ENCODE measurements at regions not wholly inside any gene's neighbourhood (a gene's known extent, or its start where the extent isn't known, plus 50 kb on each side); places are given as distances from the start of the nearest gene placed in this dataset.

GRCh38 chr18:75677696-75678455 lies 250.4 kb upstream of the SMIM21 start:
- in situ Hi-C loops (cut with HindIII; ENCODE audit: low sequenced_read_pairs) = no loop called here
- no peak for DNase-seq (ENCODE audit: low read depth, low spot score)
- no peak overlapping the region for H3K4me3 ChIP-seq (ENCODE audit: low read depth, low read length)
- no peak for TF ChIP-seq CTCF (IDR thresholded peaks at IDR 0.05; ENCODE audit: low read depth, low read length)

- no peak overlapping the region for H3K4me3 ChIP-seq (ENCODE audit: low read depth, low read length)
- TF ChIP-seq CTCF (IDR thresholded peaks at IDR 0.05; ENCODE audit: low read depth, low read length) = no peak
- DNase-seq (ENCODE audit: low read depth, low spot score) = no peak
- in situ Hi-C loops (cut with HindIII; ENCODE audit: low sequenced_read_pairs) = no loop called here
These were observed 233.4 kb upstream of the SMIM21 start for GRCh38 chr18:75660932-75661331.

- TF ChIP-seq CTCF (IDR thresholded peaks at IDR 0.05; ENCODE audit: low read depth, low read length) = no peak
- H3K4me3 ChIP-seq (ENCODE audit: low read depth, low read length) = no peak overlapping the region
- in situ Hi-C loops (cut with HindIII; ENCODE audit: low sequenced_read_pairs) = no loop called here
- no peak for DNase-seq (ENCODE audit: low read depth, low spot score)
These were observed 232.1 kb upstream of the SMIM21 start for GRCh38 chr18:75659535-75660023.

GRCh38 chr18:75658330-75658729 lies 230.8 kb upstream of the SMIM21 start:
- no peak for DNase-seq (ENCODE audit: low read depth, low spot score)
- TF ChIP-seq CTCF (IDR thresholded peaks at IDR 0.05; ENCODE audit: low read depth, low read length) = no peak
- in situ Hi-C loops (cut with HindIII; ENCODE audit: low sequenced_read_pairs) = no loop called here
- no peak overlapping the region for H3K4me3 ChIP-seq (ENCODE audit: low read depth, low read length)

GRCh38 chr18:75656563-75657247 lies 229.2 kb upstream of the SMIM21 start:
- no peak for TF ChIP-seq CTCF (IDR thresholded peaks at IDR 0.05; ENCODE audit: low read depth, low read length)
- DNase-seq (ENCODE audit: low read depth, low spot score) = no peak
- in situ Hi-C loops (cut with HindIII; ENCODE audit: low sequenced_read_pairs) = no loop called here
- no peak overlapping the region for H3K4me3 ChIP-seq (ENCODE audit: low read depth, low read length)

GRCh38 chr18:75656035-75656434 lies 228.5 kb upstream of the SMIM21 start:
- no peak overlapping the region for H3K4me3 ChIP-seq (ENCODE audit: low read depth, low read length)
- TF ChIP-seq CTCF (IDR thresholded peaks at IDR 0.05; ENCODE audit: low read depth, low read length) = no peak
- in situ Hi-C loops (cut with HindIII; ENCODE audit: low sequenced_read_pairs) = no loop called here
- DNase-seq (ENCODE audit: low read depth, low spot score) = no peak
